ENCODE measurements at regions not wholly inside any gene's neighbourhood (a gene's known extent, or its start where the extent isn't known, plus 50 kb on each side); places are given as distances from the start of the nearest gene placed in this dataset.
A peak's percentile ranks its signal among the peaks of the same experiment; 100 is the strongest.

DNA sequence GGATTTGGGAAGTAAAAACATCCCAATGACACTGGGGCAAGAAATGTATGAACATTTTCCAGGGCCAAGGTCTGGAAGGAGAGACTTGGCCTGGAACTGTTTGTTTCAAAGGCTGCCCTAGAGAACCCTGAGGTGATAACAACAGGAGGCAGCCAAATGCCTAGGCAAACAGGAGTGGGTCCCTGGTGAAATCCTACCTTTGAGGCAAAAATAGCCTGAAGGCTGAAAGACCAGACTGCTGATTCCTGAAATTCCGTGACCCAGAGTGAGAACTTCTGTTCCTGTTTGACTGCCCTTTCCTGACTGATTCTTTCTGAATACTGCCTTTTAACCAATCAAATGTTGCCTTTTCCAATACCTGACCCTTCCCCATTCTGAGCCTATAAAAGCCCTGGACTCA is 196.4 kb downstream of the NSUN3 start:
- no peak for DNase-seq

DNA sequence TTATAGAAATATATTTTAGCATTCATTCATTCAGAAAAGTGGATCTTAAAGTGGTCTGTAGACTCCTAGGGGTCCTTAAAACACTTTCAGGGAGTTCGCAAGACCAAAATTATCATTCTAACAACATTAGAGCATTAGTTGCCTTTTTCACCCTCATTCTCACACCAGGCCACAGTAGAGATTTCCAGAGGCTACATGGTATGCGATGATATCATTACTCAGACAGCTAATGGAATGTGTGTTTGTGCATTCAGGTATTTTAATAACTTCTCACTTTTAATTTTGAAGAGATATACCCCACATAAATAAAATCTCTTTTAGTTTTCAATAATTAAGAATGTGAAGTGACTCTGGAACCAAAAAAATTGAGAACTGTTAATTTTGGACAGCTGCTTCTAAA is 206.9 kb downstream of the NSUN3 start:
- DNase-seq, result no peak

DNA sequence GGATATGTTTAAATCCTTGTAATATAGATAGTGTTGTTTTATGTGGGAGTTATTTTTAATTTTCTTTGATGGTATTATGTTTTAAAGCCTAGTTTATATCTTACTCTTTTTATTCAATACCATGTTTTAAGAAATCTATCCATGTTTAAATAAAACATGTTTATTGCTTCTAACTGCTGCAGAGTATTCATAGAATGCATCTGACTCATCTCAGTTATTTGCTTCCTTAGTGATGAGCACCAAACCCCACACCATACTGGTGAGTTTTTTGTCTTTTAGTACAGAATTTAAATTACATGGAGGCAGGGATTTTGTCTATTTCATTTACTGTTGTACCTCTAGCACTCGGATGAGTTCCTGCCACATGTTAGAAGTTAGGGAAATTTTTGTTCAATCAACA is 209.2 kb downstream of the NSUN3 start:
- no peak for DNase-seq

DNA sequence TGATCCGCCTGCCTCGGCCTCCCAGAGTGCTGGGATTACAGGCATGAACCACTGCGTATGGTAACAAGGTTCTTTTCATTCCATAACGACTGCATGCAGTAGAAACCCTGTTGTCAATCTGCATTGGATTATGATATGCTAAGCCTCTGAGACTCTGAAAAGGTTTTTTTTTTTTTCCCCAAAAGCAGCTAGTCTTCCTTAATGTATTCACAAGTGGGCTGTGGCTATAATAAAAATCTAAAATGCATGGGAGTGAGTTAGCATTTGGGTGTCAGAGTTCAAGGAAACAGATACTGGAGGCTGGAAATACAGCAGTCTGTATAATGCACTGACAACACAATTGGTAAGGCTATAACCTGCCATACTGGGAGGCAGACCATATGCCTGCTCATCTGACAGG is 218.1 kb downstream of the NSUN3 start:
- DNase-seq, result no peak

DNA sequence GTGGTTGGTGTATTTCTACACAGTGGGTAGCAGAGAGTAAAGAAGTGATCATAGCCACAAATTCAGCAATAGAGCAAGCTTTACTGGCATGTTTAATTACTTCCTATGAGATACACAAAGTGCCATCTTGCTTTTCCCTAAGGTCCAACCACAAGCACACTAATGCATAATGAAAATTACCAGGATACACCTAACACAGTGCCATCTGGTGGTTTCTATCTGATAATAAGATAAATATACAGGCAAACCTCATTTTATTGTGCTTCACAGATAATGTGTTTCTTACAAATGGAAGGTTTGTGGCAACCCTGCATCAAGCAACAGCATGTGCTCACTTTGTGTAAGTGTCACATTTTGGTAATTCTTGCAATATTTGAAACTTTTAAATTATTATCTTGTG is 223.0 kb downstream of the NSUN3 start:
- DNase-seq, result peak; percentile 52

DNA sequence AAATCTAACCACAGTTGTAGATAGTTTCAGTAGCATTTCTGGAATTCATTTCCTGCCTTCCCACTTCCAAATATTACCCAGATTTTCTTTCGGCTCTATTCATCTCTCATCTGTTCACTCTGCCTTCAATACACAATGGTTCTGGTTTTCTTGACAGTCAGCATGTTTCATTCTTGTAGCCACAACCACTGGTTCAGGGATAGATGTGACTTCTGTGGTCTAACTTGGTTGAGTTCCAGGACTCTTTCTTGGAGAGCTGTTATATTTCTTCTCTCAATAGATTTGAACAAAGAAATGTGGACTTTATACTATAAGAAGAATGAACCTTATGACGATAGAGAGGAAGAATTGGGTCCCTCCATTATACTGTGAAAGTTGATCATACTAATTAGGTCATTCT is 228.8 kb downstream of the NSUN3 start:
- DNase-seq, result no peak

DNA sequence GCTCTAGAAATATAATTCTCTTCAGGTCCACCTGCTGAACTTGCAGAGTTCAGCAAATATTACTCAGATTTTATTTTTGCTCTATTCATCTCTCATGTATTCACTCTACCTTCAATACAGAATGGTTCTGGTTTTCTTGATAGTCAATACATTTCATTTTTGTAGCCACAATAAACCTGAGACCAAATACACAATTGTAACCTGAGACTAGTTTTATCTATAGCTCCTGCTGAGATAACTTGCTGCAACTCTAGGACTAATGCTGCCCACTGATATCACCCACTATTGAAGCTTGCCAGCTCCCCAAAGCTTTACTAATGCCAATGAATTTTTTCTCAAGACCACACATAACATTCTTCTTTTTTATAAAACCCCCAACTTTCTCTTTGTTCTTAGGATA is 229.3 kb downstream of the NSUN3 start:
- DNase-seq, result no peak

DNA sequence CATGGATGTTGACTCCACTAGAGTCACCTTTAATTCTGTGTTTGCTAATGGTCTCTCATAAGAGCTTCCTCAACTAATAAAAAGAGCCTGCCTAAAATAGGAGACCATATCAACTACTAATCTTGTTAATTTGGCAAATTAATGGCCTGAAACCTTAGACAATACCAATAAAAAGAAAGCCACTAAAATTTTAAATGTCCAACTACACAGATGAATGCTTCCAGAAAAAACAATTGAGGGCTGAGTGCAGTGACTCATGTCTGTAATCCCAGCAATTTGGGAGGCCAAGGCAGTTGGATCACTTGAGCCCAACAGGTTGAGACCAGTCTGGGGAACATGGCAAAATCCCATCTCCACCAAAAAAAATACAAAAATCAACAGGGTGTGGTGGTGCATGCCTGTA is 230.9 kb downstream of the NSUN3 start:
- no peak for DNase-seq

DNA sequence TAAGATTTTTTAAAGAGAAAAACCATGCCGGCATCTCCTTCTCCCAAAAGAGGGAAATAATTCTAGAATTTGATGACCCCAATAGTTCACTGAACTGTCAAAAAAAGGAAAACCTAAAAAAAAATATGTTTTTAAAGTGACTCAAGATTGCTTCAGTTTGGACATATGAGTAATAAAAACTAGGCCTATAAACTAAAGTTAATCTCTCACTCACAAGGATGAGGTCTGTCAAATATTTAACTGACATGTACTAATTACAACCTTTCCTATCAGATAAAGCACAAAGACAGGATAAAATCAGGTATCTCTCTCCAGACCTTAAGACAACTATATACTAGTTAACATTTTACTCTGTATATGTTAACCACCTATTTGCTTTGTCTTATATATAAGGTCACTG is 231.9 kb downstream of the NSUN3 start:
- DNase-seq, result no peak

DNA sequence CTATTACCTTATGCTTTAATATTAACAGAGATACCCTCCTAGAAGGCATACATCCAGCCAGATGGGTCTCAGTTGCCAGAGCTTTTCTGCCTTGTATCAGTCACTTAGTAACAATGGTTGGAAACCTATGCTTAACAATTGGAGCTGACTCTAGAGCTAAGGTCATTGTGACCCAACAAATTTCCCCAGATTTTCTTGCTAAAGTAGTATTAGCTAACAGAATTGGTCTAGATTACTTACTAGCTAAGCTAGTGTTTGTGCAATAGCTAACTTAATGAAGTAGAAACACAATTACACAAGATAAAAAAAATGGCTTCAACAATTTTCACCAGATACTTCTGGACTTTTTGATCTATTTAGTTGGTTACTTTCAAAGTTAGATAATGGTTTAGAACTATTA is 236.9 kb downstream of the NSUN3 start:
- no peak for DNase-seq

DNA sequence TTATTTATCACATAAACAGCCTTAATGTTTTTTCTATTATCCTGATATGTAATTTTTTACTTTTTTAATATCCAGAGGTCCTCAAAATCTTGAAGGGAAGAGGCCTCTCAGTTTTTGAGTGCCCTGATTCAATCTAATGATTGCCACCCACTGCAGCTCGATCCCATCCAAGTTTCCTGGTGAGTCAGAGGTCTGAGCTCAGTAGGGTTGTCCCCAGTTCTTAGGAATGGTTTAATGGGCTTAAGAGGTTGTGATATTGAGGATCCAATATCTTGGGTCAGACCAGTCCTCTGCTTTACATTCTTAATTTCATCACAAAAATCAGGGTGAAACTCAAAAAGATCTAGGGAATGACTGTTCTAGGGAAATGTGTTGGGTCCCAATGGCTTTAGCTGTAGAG is 238.5 kb downstream of the NSUN3 start:
- DNase-seq, result no peak

DNA sequence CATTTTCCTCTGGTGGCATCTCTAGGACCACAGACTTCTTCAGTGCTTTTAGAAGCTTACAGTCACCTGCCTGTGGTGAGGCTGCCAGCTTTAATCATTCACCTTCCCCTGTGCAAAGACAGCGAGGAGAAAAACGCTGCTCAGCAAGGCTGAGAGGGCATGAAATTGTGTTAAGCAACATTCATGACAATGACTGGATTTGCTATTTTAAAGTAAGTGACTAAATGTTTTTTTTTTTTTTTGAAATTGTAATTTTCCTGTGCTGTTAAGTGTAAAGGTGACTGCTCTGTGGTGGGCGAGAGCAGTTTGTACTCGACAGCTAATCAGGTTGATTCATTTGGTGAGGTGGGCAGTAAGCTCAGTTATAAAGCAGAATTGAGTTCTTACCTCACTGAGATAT is 240.4 kb downstream of the NSUN3 start:
- no peak for DNase-seq

DNA sequence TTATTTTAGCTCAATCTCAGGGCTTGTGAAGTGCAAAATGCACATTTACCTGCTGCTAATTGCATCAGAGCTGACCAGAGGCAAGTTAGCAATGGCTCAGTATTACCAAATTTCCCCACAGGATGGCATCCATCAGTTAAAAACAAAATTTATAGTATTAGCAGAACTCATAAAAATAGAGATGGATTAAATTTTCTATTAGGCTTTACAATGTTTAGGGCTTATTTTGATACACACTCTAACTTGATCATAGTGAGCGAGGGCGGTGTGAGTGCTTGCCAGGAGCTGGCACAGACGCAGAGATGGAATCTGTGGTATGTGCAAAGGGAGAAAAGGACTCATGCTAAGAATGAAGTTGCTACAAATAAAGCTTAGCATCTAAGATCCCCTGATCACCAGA is 241.0 kb downstream of the NSUN3 start:
- peak; percentile 8 for DNase-seq

DNA sequence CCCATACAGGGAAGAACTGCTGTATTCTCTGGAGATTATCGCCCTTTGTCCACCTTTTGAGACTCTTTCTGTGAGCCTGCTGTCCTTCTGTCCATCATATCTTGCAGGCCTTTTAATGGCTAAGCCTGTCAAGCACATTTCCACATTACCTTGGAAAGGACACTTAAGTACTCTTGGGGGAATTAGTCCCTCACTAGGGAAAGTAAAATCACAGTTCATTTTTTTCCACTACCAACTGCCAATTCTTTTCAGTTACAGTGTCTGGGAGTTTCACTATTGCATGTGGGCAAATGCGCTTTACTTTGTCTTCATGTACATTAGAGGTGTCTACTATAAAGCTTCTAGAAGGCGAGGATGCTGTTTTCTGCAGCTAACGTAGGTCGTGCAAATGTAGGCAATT is 242.1 kb downstream of the NSUN3 start:
- no peak for DNase-seq

DNA sequence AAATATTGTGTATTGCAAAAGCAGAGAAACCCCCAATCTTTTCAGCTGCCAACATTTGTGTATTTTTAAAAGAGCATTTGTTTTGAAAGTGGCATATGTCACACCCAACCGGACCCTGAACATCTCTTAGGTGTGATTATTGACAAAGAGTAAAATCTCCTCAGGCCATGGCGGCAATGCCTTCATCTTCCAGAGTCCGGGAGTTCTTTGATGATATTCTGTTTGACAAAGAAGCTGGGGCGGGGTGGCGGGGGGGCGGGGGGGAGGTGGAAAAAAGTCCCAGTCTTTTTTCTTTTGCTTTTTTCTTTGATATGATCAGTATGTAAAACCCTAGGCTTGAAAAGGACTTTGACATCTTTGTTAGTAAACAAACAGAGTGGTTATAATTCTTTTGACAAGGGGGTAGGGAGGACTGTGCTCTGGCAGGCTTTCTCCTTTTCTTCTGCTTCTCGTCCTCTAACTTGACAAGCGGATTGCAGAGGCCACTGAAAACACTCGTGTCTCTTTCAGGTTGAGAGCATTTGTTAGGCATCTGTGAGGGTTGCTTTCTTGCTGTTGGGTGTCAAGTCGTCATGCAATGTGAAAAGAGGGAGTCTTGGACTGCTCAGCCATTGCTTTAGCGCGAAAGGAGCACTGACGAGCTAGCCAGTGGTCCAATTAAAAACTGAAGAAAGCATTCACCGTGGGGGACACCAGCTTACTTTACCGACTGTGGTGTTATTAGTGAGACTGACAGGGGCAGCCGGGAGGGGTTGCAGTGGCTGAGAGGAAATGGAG is 243.2 kb downstream of the NSUN3 start:
- DNase-seq, result no peak

DNA sequence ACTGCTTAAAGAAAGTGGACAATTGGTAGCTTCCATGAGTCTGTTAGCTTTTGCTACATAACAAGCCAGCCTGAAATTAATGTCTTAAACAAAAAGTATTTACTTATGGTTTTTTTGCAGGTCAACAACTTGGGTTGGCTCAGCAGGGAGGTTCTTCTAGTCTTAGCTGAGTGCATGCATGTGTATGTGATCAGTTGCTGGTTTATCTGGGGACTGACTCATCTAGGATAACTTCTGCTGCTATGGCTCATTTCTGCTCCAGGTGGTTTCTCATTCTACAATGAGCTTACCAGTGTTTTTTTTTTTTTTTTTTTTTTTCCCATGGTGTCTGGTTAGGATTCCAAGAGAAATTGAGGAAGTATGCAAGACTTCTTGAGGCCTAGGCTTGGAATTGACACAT is 244.7 kb downstream of the NSUN3 start:
- no peak for DNase-seq

DNA sequence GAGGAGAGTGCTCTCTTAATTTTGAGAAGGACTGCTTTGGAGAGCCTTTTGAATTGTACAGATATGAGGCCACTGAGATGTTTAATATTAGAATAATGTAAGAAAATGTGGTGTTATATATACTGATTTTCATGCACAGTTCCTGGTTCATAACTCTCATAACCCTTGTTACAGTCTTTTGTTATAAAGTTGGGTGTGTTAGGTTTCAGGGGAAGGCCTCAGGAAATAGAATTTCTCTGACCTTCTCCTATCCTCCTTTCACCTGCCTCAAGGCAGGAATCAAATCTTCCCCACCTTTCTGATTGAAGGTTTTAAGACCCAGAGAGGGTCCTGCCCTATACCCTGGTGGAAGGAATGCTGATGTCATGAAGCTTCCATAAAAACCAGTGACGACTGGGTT is 245.9 kb downstream of the NSUN3 start:
- DNase-seq, result no peak

DNA sequence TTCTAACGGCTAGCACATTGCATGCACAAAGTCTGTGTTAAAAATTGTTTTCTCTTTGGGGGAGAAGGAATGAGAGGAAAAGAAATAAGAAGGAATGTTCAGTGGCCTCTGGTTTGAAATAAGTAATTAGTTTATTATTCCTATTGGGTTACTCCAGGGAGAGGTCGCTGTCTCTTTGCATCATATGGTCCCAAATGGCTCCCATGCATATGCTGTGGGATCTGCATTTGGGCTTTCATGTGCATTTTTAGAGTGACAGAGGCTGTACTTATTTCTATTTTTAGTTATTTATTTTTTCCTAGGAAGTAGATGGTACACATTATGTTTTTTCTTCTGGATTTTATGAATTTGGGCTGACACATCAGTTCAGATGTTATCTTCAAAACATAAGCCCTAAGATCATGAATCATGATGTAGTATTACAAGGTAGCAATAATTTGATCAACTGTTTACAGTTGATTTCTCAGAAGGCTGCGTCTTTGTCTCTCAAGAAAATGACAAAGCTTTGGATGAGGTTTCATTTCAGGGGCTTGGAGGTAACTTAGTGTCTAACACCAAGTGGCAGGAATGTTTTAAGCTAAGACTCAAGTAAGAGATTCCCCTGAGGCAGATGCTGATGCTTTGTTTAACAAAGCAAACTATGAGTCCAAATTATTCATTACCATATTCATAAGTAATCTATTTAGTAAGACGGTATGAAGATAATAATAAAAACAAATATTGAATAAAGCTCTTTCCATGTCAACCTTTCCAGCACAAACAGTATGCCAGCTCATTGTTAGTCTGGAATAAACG is 247.7 kb downstream of the NSUN3 start:
- no peak for DNase-seq

DNA sequence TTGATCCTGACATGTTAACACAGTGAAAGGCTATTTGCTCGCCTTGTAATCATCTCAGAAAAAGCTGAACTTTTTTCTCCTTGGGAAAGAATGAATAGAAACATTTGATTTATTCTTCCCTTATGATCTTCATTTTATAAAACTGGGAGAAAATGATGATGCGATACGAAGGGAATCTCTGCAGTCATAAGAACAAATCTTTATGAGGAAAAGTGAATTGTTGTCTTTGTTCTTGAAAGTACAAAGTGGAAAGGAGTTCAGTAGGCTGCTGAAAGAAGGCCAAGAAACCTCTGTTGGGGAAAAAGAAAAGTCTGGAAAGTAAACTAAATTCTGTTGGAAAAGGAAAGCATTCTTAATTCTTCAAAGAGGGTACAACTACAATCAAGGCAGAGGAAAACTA is 248.8 kb downstream of the NSUN3 start:
- no peak for DNase-seq

DNA sequence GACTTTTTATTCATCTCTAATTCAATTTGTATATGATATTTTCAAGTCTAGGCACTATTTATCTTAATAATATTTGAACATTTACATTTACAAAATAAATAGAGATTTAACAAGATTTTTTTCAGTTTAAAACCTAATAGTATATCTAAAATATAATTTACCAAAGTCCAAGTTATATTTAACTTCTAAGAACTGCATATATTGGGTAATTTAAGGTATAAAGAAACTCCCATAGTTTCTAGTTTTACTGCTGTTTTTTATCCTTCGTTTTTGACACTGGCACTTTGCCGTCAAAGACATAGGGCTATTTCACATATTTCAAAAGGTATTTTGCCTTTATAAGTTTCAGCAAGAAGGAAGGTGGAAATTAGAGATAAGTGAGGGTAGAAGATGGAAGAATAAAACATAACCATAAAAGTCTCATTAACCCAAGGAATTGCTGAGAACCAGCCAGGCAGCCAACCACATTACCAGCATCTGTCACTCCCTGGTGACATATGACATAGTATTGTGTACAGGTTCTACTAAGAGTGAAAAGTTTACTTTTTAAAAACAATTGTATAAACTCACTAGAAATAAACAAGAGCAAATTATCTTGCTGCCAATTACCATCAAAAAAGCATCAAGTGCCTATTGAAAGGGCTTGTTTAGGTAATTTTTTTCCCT is 251.5 kb downstream of the NSUN3 start:
- no peak for DNase-seq

DNA sequence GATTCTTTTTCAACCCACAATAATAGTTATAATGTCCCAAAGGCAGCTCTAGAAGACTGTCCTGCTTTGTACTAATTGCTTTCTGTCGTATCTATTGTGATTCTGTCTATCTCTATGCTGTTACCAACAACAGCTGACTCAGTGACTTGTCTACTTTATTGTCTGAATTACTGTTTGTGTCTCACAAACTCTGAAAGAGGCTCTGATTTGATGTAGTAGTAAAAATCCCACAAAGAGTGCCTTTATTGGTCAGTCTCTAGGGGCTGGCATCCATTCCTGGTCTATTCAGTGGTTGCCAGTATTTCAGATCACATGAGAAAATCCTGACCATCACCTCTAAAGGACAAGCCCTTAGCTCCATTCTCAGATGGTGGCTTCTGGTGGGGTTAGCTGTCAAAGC is 254.2 kb downstream of the NSUN3 start:
- no peak for DNase-seq

DNA sequence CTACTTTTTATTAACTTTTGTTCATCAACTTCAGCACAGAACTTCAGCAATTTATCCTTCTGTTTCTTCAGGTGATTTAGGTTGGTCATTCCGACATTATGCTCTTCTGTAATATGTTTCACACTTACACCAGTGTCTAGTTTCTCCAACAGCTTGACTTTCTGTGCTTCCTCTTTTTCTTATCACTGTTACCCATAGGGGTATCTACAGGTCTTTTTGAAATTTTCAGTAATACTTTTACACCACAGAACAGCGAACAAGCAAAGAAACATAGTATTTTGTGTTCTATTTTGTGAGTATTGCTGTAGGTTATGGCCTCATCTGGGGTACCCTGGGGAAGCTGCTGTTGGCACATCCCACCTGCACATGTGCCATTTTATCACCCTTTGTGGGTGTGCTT is 260.7 kb downstream of the NSUN3 start:
- peak; percentile 69 for DNase-seq

DNA sequence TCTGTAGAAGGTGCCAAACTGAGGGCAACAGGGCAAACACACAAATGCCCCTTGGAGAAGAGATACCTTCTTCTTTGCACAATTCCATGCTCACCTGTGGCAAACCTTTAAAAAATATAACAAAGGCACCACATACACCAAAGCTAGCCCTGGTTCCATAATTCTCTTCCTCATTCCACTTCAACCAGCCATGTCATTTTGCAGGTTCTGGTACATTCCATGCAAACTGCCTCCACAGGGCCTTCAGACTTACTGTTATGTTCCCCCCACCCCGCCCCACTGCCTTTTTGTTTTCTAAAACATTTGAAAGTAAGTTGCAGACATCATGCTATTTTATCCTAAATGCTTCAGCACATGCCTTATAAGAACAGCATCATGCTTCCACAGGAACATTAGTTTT is 269.0 kb downstream of the NSUN3 start:
- DNase-seq, result no peak

Data from hematopoietic multipotent progenitor cell treated with erythropoietin and hydrocortisone succinate and interleukin-3 and kit ligand, for 4 days (in vitro differentiated cells).